C1 segment of cervical spinal cord (tissue), 14 donors: ENCODE measurements at regions not wholly inside any gene's neighbourhood (a gene's known extent, or its start where the extent isn't known, plus 50 kb on each side); places are given as distances from the start of the nearest gene placed in this dataset.
A peak's percentile ranks its signal among the peaks of the same experiment; 100 is the strongest.

ENCODE experiments used
- DNase-seq, 14 donors: peaks; one replicate each; lab custom pipeline; 2025; lab: John Stamatoyannopoulos, UW

DNA sequence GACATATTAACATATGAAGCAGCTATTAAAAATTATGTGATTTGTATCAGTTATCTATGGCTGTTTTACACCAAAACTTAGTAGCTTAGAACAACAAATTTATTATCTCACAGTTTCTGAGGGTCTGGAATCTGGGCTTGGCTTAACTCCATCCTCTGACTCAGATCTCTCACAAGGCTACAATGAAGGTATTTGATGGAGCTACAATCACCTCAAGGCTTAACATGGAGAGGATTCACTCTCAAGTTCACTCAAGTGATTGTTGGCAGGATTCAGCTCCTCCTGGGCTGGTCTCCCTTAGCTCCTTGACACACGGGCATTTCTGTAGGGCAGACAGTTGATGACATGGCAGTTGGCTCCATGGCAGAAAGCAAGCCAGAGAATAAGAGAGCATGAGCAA lies 133.0 kb upstream of the SLC14A2 start:
- DNase-seq: no peak

DNA sequence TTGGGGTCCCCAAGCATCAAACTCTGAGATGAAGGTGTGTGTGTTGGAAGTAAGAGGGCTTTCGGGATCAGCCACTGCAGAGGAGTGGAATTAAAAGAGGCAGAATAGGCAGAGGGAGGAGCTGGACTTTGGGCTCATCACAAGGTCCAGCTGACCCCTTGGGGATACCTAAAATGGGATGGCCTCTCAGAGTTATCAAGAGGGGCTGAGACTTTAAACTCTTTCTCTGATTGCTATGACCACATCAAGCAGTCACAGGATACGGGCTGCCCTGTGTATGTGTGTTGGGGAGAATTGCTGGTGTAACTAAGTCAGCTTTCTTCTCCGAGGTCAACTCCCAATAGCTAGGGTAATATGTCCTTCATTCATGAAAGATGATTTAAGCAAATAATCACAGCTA lies 127.7 kb upstream of the SLC14A2 start:
- no peak for DNase-seq

DNA sequence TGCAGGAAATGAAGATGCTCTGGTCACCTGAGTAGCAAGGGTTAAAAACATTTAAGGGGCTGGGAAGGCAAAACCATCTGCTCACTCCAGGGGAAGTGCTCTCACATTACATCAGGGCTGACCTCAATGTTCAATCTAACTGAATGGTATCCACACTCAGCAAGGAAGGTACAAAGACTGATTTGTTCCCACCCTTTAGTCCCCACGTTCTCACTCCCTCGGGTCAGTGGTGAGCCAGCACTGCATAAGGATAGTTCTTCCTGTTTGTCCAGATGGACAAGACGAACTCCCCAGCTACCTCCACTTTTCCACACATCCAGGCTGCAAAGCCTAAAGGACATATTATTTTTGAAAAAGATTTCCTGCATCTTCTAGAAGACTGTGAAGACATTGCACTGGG lies 126.6 kb upstream of the SLC14A2 start:
- DNase-seq: no peak

DNA sequence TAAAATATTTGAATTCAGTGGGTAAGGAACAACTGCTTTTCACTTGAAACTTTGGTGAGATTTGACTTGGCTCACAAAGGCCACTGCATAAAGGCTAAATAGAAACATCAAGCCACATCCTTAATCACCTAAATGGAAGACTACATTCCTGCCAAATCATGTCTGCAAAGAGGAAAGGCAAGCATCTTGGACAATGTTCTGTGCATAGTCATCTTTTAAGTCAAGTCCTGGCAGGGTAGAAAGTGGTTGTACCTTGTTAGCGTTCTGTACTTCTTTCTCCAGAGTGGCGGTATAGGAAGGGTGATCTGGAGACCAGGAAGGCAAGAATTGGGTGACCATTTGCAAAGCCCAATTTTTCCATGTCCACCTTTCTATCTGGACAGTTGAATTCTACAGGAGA lies 121.4 kb upstream of the SLC14A2 start:
- DNase-seq: no peak

DNA sequence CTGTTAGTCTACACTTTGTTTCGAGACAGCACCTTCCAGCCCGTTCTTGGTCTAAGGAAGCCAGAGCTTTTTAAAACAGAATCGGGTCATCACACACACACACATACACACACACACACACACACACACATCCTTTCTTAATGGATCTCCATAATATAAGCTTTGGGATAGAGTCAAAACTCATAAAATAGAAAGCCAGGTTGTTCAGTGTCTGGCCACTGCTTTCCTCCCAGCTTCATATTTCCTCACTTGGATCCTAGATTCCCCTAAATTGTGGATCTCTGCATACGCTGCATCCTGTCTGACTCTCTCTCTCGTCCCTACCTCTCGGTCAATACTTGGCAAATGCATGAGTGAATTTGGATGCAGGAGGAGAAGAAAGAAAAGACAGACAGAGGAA lies 120.5 kb upstream of the SLC14A2 start:
- no peak for DNase-seq

DNA sequence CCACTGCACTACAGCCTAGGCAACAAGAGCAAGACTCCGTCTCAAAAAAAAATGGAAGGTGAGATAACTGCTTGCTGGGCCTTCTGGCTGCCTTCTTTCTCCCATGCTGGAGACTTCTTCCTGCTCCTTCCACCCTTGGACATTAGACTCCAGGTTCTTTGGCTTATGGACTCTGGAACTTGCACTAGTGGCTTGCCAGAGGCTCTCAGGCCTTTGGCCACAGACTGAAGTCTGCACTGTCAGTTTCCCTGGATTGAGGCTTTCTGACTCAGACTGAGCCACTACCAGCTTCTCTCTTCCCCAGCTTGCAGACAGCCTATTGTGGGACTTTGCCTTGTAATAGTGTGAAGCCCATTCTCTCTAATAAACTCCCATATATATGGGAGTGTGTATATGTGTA lies 118.5 kb upstream of the SLC14A2 start:
- no peak for DNase-seq

DNA sequence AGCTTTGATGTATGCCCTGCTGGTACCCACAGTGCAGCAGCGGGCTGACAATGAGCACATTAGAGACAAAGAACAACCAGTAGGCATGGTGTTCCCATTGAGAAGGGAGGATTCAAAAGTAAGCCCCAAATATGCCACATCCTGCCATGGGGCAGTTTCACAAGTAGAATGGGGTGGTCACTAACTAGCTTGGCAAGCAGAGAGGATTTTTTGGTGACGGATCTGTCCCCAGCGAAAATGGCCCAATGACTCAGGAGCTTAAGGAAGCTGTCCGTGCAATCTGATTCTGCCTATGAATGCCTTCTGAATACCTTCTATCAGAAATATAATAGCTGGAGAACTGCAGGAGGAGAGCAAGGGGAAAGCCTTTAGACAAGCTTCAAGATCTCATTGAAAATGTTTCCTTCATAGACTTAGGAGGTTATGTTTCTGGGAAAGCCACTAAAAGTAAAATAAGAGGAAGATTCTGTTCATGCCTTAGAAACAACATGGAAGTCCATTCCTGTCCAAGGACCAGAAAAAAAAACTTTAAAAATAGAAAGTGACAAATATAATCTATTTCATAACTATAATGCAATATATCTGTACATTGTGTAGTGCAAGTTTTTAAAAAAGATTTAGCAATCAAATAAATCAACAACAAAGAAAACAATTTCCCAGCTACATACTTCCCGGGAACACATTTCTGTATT lies 117.5 kb upstream of the SLC14A2 start:
- no peak for DNase-seq

DNA sequence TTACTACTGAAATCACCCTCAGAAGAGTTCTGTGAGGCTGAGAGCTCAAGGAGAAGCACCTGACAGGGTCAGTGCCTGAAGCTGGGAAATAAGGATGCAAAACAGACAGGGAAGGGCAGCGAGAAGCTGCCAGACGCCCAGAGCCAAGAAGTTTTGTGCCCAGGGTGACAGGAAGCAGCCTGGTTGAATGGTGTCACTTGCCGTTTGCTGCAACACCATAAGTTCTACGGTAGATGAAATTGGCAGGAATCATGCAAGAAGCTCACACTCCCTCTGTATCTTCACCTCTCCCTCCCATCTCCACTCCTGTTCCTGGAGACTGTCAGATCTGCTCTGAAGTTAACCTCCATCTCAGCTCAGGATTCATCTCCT lies 117.0 kb upstream of the SLC14A2 start:
- DNase-seq: no peak

DNA sequence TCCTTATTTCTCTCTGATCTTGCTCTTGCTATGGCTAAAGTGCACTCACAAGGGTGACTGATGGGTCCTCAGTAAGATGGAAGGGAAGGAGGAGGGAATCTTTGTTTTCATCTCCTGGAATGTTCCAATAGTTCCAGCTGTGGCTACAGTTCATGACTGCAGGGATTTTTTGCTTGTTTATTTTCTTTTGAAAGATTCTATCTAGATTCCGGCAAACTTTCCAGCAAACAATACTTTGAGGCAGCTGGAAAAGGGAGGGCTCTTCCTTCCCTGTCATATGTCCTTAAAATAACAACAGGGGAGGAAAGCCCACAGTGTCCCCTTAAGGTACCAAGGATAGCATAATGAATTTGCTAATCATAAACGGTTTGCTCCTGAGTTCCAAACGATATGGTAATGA lies 111.3 kb upstream of the SLC14A2 start:
- DNase-seq: no peak

DNA sequence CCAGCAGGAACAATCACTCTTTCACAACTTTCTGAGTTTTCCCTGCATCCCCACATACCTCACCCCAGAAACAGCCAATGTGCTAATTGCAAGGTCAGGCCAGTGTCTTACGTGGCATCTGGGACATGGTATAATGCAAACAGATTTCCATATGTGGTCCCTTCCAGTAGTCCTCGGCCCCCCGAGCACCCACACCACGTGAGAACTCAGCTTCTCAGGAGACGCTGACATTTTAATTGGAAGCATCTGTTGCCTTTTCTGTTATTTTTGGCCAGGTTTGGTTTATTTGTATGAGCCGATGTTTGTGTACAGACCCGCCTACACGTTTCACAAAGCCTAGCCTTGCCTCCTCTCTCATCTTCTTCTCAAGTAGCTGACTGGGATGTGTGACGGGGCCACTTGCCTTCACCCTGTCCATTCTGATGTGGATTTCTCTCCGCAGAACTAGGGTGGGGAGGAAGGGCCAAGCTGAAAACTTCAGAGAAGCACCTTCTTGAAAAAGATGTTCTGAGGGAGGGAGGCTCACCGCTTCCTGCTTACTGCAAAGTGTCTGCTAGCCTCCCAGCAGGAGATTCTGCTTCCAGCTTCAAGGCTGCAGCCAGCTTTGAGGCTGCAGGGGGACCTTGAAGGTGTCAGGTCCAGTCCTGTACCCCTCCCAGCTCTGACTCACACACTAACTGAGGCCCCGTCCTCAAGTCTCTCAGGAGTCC lies 109.6 kb upstream of the SLC14A2 start:
- DNase-seq: no peak

DNA sequence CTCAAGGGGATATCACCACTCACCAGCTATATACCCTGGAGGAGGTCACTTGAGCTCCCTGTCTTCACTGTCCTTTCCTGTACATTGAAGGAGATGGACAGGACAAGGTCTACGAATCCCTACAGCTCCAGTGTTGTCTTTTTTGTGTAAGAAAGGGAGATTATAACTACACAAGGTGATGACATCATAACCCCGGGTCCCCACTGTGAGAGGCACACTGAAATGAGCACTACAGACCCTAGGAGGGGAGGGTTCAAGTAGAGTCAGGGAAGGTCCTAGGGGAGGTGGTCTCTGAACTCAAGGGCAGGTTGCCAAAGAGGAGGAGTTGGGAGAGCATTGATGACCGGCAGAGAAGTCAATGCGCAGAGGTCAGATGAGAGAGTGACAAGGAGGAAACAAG lies 108.3 kb upstream of the SLC14A2 start:
- DNase-seq: no peak

DNA sequence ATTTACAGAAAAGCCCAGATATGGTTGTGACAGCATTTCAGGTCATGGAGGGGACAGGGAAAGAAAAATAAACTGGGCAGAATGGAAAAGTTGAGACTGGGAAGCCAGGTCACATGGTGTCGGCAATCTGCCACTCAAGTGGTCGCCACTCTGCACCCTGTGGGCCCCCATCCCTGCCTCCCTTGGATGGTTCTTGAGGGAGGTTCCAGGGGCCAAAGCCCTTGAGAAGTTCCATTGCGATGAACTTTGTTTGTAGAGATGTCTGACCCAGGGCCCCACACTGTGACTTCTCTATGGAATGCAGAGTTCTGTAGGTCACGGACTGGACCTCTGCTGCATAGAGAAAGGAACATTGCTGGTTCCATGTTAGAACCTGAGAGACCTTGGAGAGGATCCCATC lies 105.7 kb upstream of the SLC14A2 start:
- DNase-seq: no peak

DNA sequence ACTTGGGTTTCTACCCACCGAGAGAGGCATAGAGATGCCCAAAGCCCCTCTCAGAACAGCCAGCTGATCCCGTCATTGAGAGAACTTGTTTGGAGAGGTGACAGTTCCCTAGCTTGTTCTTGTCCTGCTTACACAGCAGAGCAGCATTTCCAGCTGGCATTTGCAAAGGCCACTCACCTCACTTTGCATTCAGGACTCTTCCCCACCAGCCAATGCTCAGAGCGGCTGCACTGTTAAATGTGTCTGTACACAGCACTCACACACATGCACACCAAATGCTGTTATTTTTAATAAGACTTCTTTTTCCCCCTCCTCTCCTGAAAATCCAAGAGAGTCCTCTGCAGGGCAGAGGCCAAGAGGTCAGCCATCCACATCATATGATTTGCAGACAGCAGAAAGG lies 104.6 kb upstream of the SLC14A2 start:
- peak in 1 of 14 donors; percentile 33 for DNase-seq

DNA sequence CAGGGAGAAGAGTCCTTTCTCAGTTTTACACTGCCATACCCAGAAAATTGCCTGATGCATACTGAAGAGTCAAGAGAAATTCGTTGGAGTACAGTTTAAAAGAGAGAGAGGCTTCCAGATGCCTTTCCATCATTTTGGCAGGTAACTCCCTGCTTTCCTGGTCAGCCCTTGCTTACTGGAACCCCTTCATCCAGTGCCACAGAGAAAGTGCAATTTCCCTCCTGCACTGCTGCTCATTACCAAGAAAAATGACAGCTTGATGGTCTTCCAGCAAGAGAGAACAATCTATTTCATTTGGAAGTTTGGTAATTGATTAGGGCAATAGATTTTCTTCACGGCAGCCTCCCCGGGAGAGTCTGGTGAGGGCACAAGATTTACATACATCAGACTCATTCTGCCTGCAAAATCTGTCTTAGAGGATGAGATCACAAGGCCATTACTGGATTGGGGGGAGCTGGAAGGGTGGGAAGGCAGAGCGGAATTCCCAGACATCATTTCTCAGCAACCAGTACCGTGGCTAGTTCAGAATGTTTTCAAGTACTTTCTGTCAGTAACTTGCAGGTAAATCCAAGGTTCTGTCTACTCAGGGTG lies 102.8 kb upstream of the SLC14A2 start:
- no peak for DNase-seq

DNA sequence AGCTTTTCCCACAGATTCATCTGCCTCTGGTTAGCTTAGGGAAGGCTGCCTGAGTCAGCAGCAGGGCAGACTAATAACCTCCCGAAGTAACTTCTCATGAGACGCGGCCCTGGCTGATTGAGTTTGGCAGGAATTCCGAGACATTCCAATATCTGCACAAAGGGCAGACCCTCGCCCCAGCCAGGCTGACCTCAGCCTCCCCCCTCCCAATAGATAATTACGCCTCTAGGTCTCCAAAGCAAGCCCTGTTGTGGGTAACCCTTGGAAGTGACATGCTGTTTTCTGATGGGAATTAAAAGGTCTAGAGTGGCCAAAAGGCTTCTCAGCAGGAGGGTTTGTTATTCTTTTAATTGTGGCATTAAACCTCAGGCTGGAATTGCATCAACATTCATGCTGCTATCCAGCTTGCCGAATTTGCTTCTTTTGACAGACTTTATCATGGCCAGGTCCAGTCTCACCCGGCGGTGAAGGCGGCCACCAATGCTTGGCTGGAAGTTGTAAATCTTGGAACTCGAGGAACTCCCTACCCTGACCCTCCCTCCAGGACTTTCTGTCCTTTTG lies 98.0 kb upstream of the SLC14A2 start:
- peak in 1 of 14 donors; percentile 52 for DNase-seq

DNA sequence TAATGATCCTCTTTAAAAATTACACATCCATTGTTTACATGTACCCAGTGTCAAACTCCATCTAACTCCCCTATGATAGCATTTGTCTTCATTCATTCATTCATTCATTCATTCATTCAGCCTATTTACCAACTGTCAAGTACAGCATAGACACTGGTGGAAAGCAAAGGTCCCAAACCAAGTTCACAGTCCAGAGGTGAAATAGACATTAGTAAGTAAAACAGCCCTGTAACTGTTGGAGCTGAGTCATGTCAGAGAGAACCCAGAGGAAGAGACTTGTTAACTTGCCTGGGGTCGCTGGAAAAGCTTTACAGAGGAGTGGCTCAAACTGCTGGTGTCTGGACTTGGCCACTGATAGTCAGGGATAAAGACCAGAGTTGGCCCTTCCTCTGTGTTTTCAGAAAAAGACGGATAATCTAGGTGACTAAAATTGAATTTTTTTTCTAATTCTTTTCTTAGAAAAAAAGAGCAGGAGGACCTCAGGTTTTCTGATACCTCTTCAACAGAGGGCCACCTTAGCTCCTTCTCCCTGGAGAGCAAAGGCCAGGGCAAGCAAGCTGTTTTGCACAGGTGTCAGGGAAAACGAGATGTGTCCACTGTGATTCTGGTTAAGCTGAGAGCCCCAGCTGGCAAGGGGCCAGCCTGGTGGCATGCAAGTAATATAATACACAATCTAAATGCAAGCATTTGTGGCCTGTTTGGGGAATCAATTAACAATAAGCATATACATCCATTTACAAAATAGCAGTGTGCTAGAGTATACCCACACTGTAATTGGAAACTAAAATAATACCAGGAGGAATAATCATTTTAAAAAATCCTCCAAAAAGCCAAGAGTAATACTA lies 96.7 kb upstream of the SLC14A2 start:
- no peak for DNase-seq

DNA sequence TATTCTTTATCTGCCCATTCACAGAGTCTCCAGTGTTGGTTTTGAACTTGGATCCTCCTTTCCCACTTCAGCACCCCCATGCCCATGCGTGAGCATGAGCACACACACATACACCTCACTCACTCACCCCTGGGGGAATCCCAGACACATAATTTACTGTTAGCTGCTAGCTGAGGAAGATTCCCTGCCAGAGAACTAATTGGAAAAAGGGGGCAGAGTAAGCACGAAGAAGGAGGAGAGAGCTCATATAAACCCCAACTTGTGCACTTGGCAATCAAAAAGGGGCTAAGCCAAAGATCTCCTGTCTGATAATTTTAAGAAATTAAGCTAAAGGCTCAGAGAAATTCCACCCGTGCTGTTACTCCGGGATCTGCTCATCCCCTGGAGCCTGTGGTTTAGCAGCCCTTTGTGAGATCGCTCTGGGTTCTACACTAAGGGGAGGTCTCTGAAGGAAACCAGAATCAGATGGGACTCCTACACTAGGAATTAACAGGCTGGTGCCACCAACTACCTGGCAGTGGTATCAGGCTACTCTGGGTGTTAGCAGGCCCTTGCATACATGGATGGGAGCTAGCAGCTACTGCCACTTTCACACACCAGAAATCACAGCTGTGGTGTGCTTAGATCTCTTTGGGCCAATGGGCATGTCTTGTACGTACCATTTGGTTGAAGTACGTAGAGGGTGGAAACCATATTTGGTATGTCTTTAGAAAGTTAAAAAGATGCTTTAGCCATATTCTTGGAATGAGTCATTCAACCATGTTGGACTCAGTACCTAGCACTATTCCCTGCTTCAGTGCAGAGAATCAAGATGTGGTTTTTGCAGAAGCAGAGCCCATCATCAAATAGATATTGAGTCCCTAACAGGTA lies 95.6 kb upstream of the SLC14A2 start:
- DNase-seq: no peak

DNA sequence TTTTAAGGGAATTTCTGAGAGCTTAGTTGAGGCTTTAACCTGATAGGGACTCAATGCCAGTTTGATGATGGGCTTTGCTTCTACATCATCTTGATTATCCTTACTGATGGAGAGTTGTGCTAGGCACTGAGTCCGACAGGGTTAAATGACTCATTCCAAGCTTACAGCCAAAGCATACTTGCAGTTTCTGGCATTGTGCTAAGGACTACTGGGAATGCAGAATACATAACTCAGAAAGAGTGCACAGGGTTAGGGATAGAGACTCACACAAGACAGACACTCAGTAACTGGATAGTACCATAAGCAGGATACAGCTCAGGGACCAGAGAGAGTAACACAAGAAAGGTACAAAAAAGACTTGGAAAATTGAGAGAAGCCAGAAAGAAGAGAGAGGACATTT lies 94.1 kb upstream of the SLC14A2 start:
- no peak for DNase-seq

DNA sequence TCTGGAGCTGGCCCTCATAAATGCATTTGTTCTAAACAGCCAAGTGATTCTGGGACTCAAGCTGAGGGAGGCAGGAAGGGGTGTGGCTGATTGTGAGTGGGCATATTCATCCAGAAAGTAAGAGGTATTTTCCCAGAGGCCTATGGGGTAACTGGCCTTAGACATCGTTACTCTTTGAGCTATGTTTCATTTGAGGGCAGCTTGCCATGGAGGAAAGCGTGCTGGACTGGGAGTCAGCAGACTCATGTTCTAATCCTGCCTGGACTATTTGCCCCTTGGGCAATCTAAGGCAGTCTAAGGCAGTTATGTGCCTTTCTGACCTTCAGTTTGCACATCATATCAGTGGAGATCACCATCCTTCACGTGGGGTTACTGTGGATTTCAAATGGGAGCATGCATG lies 93.5 kb upstream of the SLC14A2 start:
- DNase-seq: no peak

DNA sequence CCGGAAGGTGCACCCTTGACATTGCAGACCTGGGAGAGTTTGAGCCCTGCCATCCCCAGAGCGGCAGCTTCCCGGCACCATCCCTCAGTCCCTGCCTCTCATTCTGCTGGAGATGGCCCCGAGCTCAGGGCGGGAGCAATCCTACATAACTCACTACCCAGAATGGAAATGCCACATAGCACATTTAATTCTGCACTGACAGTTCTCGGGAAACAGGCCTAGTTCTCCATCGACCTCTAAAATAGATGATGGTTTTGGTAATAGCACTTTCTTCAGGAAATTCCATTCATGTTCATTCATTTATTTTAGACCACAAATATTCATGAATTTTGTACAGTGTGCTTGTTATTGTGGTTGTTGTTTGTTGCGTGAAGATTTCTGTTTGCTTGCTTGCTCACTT lies 92.9 kb upstream of the SLC14A2 start:
- DNase-seq: no peak

DNA sequence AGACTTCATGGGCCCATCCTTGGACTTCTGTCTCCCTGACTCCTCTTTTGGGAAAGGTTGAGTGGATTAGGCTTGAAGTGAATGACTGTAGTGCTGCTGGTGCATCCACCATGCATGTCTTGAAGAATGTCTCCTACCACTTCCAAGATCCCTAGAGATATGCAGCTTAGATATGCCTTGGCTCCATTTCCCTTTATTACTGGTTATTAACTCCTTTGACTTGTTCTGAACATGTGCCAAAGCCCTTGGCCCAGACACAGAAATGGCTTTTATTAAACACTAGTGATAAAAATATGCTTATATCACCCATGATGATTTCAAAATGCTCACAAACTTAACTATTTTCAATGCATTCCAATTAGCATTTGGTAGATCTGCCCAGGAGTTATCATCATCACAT lies 90.0 kb upstream of the SLC14A2 start:
- no peak for DNase-seq
